Lower lobe of right lung (tissue), 2 donors: ENCODE measurements at regions not wholly inside any gene's neighbourhood (a gene's known extent, or its start where the extent isn't known, plus 50 kb on each side); places are given as distances from the start of the nearest gene placed in this dataset.

Experiments
- ATAC-seq, 2 donors: fragments of 200-7000 bp; cut with Tn5 transposase; one replicate each; pipeline ENCODE4 v1.9.1; 2020 to 2022; ENCODE audit warnings: mild to moderate bottlenecking in 2 of 2, moderate library complexity in 2 of 2
- DNase-seq: peaks from one replicate; pipeline ENCODE4 v3.0.0-alpha.2; 2020
- H3K27ac ChIP-seq: fragments of 200-600 bp; one replicate; pipeline ENCODE4 v1.8.0; 2022
- H3K27me3 ChIP-seq: fragments of 200-600 bp; one replicate; pipeline ENCODE4 v1.8.0; 2022; ENCODE audit warnings: low read depth
- H3K36me3 ChIP-seq: fragments of 200-600 bp; one replicate; pipeline ENCODE4 v1.8.0; 2022; ENCODE audit warnings: mild to moderate bottlenecking
- H3K4me1 ChIP-seq: fragments of 200-600 bp; one replicate; pipeline ENCODE4 v1.8.0; 2022
- H3K4me3 ChIP-seq: fragments of 200-600 bp; one replicate; pipeline ENCODE4 v1.8.0; 2022; ENCODE audit warnings: mild to moderate bottlenecking
- H3K9me3 ChIP-seq: fragments of 200-600 bp; one replicate; pipeline ENCODE4 v1.8.0; 2022
- intact Hi-C: fragments of 100-400 bp; cut with DNase I; formaldehyde crosslinking; loops from one replicate; pipeline ENCODE4 v1.11.0; 2022
- TF ChIP-seq, protein P1 (sequence below): fragments of 200-600 bp; IDR thresholded peaks from one replicate; pipeline ENCODE4 v1.8.0; 2022; ENCODE audit warnings: antibody characterized with exemption, mild to moderate bottlenecking
- donor health status: DM: no; HTN: yes; CAD: no; lungs with severe emphysema.

DNA sequence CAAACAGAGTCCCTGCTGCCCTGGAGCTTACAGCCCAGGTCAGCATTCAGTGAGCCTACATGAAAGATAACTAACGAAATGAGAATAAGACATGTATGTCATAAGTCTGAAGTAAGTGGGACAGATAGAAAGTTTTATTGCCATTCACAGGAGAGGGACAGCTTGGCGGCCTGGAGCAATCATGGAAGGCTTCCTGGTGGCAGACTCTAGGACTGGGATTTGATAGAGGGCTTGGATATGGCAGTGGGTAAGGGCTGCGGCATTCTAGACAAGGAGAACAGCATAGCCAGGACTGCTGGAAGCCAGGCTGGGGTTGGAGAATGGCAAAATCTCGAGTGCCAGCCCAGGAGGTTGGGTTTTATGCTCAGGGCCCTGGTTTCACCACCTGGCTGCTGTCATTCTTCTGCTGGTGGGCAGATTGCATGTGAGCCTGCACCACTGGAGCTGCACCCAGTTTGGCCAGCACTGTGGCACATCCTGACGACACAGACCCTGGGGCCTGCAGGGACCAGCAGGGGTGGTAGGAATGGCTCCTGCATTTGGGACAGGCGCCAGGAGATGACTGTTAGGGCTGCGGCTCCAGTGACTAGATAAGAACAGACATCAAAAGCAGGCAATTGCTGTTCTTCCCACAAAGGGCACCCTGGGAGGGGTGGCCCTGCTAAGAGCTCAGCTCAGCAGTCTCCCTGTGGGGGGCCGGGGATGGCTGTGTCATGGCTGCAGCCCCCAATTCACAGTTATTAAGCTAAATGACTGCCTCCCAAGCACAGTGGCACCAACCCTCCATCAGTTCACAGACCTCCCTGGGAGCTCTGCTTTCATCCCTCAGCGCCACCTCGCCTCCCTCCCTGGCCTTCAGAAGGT, 161.1 kb downstream of the RPS24 start:
- TF ChIP-seq, protein P1, sequence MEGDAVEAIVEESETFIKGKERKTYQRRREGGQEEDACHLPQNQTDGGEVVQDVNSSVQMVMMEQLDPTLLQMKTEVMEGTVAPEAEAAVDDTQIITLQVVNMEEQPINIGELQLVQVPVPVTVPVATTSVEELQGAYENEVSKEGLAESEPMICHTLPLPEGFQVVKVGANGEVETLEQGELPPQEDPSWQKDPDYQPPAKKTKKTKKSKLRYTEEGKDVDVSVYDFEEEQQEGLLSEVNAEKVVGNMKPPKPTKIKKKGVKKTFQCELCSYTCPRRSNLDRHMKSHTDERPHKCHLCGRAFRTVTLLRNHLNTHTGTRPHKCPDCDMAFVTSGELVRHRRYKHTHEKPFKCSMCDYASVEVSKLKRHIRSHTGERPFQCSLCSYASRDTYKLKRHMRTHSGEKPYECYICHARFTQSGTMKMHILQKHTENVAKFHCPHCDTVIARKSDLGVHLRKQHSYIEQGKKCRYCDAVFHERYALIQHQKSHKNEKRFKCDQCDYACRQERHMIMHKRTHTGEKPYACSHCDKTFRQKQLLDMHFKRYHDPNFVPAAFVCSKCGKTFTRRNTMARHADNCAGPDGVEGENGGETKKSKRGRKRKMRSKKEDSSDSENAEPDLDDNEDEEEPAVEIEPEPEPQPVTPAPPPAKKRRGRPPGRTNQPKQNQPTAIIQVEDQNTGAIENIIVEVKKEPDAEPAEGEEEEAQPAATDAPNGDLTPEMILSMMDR: no peak
- Histone ChIP-seq H3K9me3 (peaks cover 13% of the 10 kb centered on the region), H3K36me3 (no peaks in the 10 kb centered on the region), H3K27me3 (no peaks in the 10 kb centered on the region), H3K4me1 (no peaks in the 10 kb centered on the region), H3K4me3 (no peak overlapping the region), H3K27ac (no peak overlapping the region)
- intact Hi-C loops: no loop called here
- ATAC-seq: no peak
- no peak for DNase-seq

DNA sequence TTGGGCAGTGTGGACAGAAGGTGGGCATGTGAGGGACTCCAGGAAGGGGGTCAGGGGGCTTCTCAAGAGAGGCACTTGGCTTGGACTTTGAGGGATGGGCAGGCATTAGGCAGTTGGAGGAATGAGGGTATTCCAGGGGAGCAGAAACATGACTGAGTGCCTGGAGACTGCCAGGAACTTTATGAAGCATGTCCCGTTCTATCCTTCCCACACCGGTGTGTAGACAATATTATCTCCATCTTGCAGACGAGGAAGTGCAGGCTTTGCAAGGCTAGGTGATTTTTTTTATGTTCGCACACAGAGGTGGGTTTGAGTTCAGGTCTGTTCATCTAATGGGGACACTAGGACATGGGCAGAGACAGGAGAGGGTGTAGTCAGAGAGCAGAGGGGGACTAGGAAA, 162.7 kb downstream of the RPS24 start:
- no peak overlapping the region for H3K27ac ChIP-seq
- no peak for ATAC-seq
- H3K9me3 ChIP-seq: peaks cover 13% of the 10 kb centered on the region
- no peaks in the 10 kb centered on the region for H3K27me3 ChIP-seq
- TF ChIP-seq, protein P1: no peak
- no peak for DNase-seq
- no peaks in the 10 kb centered on the region for H3K4me1 ChIP-seq
- no peak overlapping the region for H3K4me3 ChIP-seq
- intact Hi-C loops: no loop called here
- no peaks in the 10 kb centered on the region for H3K36me3 ChIP-seq

DNA sequence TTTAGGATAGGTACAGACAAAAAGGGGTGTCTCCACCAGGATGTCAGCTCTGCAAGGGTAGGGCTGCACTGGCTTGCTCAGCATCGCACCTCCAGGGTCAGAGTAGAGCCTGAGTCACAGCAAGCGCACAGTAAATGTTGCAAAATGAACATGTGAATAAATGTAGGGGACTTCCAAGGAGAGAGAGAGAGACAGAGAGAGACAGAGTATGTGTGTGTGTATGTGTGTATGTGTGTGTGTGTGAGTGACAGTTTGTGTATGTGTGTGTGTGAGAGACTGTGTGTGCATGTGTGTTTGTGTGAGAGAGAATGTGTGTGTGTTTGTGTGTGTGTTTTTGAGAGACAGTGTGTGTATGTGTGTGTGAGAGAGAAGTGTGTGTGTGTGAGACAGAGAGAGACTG, 163.3 kb downstream of the RPS24 start:
- Histone ChIP-seq H3K4me3 (no peak overlapping the region), H3K9me3 (peaks cover 13% of the 10 kb centered on the region), H3K27me3 (no peaks in the 10 kb centered on the region), H3K36me3 (no peaks in the 10 kb centered on the region), H3K4me1 (no peaks in the 10 kb centered on the region), H3K27ac (no peak overlapping the region)
- ATAC-seq (no peak), DNase-seq (no peak)
- TF ChIP-seq, protein P1: no peak
- intact Hi-C loops: no loop called here

DNA sequence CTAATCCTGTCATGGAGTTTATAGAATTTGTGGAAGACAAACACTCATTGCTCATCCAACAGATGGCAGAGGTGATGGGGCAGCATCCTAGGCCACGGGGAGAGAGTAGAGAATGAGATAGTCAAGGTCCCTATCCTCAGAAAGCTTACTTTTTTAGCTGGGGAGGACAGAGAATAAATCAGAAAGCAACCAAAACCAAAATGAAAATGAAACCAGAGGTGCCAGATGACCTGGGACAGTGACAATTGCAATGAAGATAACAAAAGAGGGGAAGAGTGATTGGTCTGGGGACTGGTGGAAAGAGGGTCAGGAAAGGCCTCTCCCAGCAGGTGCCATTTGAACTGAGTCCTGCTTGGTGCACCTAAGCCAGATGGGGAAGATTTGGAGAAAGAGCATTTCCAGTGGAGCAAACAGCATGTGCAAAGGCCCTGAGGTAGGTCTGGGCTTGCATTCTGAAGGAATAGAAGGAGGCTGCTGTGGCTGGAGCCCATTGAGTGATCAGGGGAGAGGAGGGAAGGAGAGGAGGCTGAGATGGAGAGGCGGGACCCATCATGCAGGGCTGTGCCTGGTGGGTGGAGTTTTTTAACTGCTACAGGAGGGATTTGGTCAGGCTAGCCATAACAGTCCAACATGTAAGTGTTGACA, 164.1 kb downstream of the RPS24 start:
- TF ChIP-seq, protein P1: no peak
- Histone ChIP-seq H3K27me3 (no peaks in the 10 kb centered on the region), H3K9me3 (peaks cover 13% of the 10 kb centered on the region), H3K36me3 (no peaks in the 10 kb centered on the region), H3K4me1 (no peaks in the 10 kb centered on the region), H3K4me3 (no peak overlapping the region), H3K27ac (no peak overlapping the region)
- no peak for DNase-seq
- intact Hi-C loops: no loop called here
- ATAC-seq: no peak

DNA sequence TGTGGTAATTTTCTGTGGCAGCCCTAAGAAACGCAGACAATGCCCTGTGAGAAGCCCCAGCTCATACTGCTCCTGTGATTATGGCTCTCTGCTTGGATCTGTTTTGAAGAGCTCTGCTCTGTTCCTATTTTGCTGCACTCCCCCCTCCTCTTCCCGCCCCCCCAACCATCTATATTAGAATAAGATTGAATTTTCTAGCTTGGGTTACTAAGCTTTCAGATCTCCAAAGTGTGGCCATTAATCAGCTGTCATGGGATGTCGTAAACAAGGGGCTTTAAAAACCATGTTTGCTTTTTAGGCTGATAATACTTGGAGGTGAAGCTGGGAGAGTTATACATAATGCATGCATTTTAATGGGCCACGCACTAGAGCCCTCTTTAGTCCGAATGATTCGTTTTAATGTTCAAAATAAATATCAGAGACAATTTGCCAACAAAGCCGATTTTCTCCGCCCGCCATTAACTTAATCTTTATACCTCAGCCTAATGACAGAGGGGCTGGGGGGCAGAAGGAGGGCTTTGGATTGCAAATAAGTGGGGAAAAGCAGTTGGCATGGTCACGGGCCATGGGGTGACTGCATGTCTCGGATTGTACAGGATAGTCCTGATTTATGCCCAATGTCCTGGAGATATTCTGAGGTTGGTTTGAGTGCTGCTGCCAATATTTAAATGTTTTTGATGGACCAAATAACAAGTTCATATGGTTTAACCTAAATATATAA, 165.5 kb downstream of the RPS24 start:
- H3K4me3 ChIP-seq: no peak overlapping the region
- ATAC-seq: no peak
- intact Hi-C loops: no loop called here

More for the DNA sequence above, 165.5 kb downstream of the RPS24 start:
- H3K9me3 ChIP-seq: no peaks in the 10 kb centered on the region
- no peaks in the 10 kb centered on the region for H3K27me3 ChIP-seq
- TF ChIP-seq, protein P1: no peak
- H3K36me3 ChIP-seq: no peaks in the 10 kb centered on the region
- DNase-seq: no peak
- peaks cover 3% of the 10 kb centered on the region for H3K4me1 ChIP-seq
- no peak overlapping the region for H3K27ac ChIP-seq
